Neural progenitor cell (in vitro differentiated cells): ENCODE measurements at regions not wholly inside any gene's neighbourhood (a gene's known extent, or its start where the extent isn't known, plus 50 kb on each side); places are given as distances from the start of the nearest gene placed in this dataset.

Source experiments
- DNase-seq: peaks from one replicate; pipeline ENCODE4 v3.0.0-alpha.2; 2016; ENCODE audit warnings: low spot score
- H2AFZ ChIP-seq: fragments of 200-600 bp; sonication (generic); replicated peaks from 2 replicates; pipeline ENCODE4 v1.6.1; 2016; ENCODE audit warnings: antibody characterized with exemption
- H3F3A ChIP-seq: fragments of 200-600 bp; sonication (generic); 2 replicates; pipeline ENCODE4 v1.6.1; 2016; ENCODE audit warnings: antibody characterized with exemption, low read depth
- H3K27ac ChIP-seq: fragments of 200-600 bp; sonication (generic); 2 replicates; pipeline ENCODE4 v1.5.1; 2016; ENCODE audit warnings: mild to moderate bottlenecking
- H3K27me3 ChIP-seq: fragments of 200-600 bp; sonication (generic); 2 replicates; pipeline ENCODE4 v1.6.1; 2016; ENCODE audit warnings: mild to moderate bottlenecking, moderate library complexity
- H3K36me3 ChIP-seq: fragments of 200-600 bp; sonication (generic); 2 replicates; pipeline ENCODE4 v1.5.1; 2016
- H3K4me1 ChIP-seq: fragments of 200-600 bp; sonication (generic); 2 replicates; pipeline ENCODE4 v1.6.1; 2016; ENCODE audit warnings: mixed run types
- H3K4me2 ChIP-seq: fragments of 200-600 bp; sonication (generic); 2 replicates; pipeline ENCODE4 v1.6.1; 2016
- H3K4me3 ChIP-seq: fragments of 200-600 bp; sonication (generic); 2 replicates; pipeline ENCODE4 v1.5.1; 2016
- H3K79me2 ChIP-seq: fragments of 200-600 bp; sonication (generic); 2 replicates; pipeline ENCODE4 v1.6.1; 2016; ENCODE audit warnings: low read depth
- H3K9ac ChIP-seq: fragments of 200-600 bp; sonication (generic); 2 replicates; pipeline ENCODE4 v1.6.1; 2016
- H3K9me3 ChIP-seq: fragments of 200-600 bp; sonication (generic); 2 replicates; pipeline ENCODE4 v1.5.1; 2016; ENCODE audit warnings: low read depth
- H4K20me1 ChIP-seq: fragments of 200-600 bp; sonication (generic); 2 replicates; pipeline ENCODE4 v1.6.1; 2016; ENCODE audit warnings: low read depth
- H3K27ac Mint-ChIP-seq: 3 replicates; pipeline ENCODE4 v1.8.0; 2021; ENCODE audit warnings: mixed read lengths
- H3K27me3 Mint-ChIP-seq: 2 replicates; pipeline ENCODE4 v1.8.0; 2022; ENCODE audit warnings: low read depth, mild to moderate bottlenecking, inconsistent platforms, moderate library complexity, mixed read lengths; ENCODE audit not compliant: insufficient read depth
- H3K36me3 Mint-ChIP-seq: 3 replicates; pipeline ENCODE4 v1.8.0; 2021; ENCODE audit warnings: mixed read lengths
- H3K4me1 Mint-ChIP-seq: 3 replicates; pipeline ENCODE4 v1.8.0; 2021; ENCODE audit warnings: mixed read lengths
- H3K4me3 Mint-ChIP-seq: 3 replicates; pipeline ENCODE4 v1.8.0; 2021; ENCODE audit warnings: mild to moderate bottlenecking, moderate library complexity, mixed read lengths
- H3K9me3 Mint-ChIP-seq: 3 replicates; pipeline ENCODE4 v1.8.0; 2020; ENCODE audit warnings: mixed read lengths
- CTCF ChIP-seq: fragments of 200-600 bp; sonication (generic); IDR thresholded peaks from 2 replicates; pipeline ENCODE4 v1.5.1; 2017; ENCODE audit warnings: antibody characterized with exemption, mild to moderate bottlenecking
- EZH2 ChIP-seq: fragments of 200-600 bp; sonication (generic); IDR thresholded peaks from 2 replicates; pipeline ENCODE4 v1.6.1; 2017; ENCODE audit warnings: antibody characterized with exemption, mild to moderate bottlenecking, moderate library complexity
- EZH2phosphoT487 ChIP-seq: fragments of 200-600 bp; sonication (generic); IDR thresholded peaks from 2 replicates; pipeline ENCODE4 v1.6.1; 2017; ENCODE audit warnings: antibody characterized with exemption

GRCh38 chr1:238005116-238005515 lies 114.4 kb upstream of the ZP4 start:
- peaks cover 3% of the 10 kb centered on the region for H3K9me3 ChIP-seq
- peaks cover 2% of the 10 kb centered on the region for H3K9me3 Mint-ChIP-seq

GRCh38 chr1:238001818-238002217 lies 111.1 kb upstream of the ZP4 start:
- Histone ChIP-seq H4K20me1 (no peaks in the 10 kb centered on the region), H3K9me3 (peaks cover 3% of the 10 kb centered on the region), H3K4me2 (no peak overlapping the region), H3K4me3 (no peak overlapping the region), H3K27me3 (no peaks in the 10 kb centered on the region), H3K4me1 (peaks cover 4% of the 10 kb centered on the region), H2AFZ (peak overlapping the region; percentile 5), H3K27ac (no peak overlapping the region), H3K79me2 (no peaks in the 10 kb centered on the region), H3F3A (no peaks in the 10 kb centered on the region), H3K9ac (no peak overlapping the region), H3K36me3 (no peaks in the 10 kb centered on the region)
- DNase-seq, result no peak
- H3K4me1 Mint-ChIP-seq, result no peaks in the 10 kb centered on the region
- H3K27me3 Mint-ChIP-seq, result no peaks in the 10 kb centered on the region
- peaks cover 2% of the 10 kb centered on the region for H3K9me3 Mint-ChIP-seq
- TF ChIP-seq EZH2 (no peak), CTCF (no peak), EZH2phosphoT487 (no peak)
- H3K4me3 Mint-ChIP-seq, result no peak overlapping the region
- H3K27ac Mint-ChIP-seq, result no peak overlapping the region
- H3K36me3 Mint-ChIP-seq, result no peaks in the 10 kb centered on the region

More at GRCh38 chr1:238005116-238005515, 114.4 kb upstream of the ZP4 start:
- Histone ChIP-seq H3K79me2 (no peaks in the 10 kb centered on the region), H2AFZ (no peak overlapping the region), H3K4me1 (no peaks in the 10 kb centered on the region), H3K36me3 (no peaks in the 10 kb centered on the region), H3K9ac (no peak overlapping the region), H4K20me1 (no peaks in the 10 kb centered on the region), H3K4me3 (no peak overlapping the region), H3K27me3 (no peaks in the 10 kb centered on the region), H3K4me2 (no peak overlapping the region), H3K27ac (no peak overlapping the region), H3F3A (no peaks in the 10 kb centered on the region)
- Mint-ChIP-seq H3K36me3 (no peaks in the 10 kb centered on the region), H3K27me3 (no peaks in the 10 kb centered on the region), H3K4me1 (no peaks in the 10 kb centered on the region), H3K4me3 (no peak overlapping the region), H3K27ac (no peak overlapping the region)
- no peak for DNase-seq
- TF ChIP-seq EZH2, result no peak
- TF ChIP-seq CTCF, result no peak
- no peak for TF ChIP-seq EZH2phosphoT487

- H3K27ac Mint-ChIP-seq, result no peak overlapping the region
- H3K27me3 Mint-ChIP-seq, result no peaks in the 10 kb centered on the region
- H3K36me3 Mint-ChIP-seq, result no peaks in the 10 kb centered on the region
These were observed 108.8 kb upstream of the ZP4 start for GRCh38 chr1:237999426-238000052.

More at GRCh38 chr1:237999426-238000052, 108.8 kb upstream of the ZP4 start:
- Mint-ChIP-seq H3K4me1 (no peaks in the 10 kb centered on the region), H3K9me3 (peaks cover 2% of the 10 kb centered on the region), H3K4me3 (no peak overlapping the region)
- H3K4me3 ChIP-seq, result no peak overlapping the region
- no peak overlapping the region for H3K9ac ChIP-seq
- no peaks in the 10 kb centered on the region for H3K79me2 ChIP-seq
- H2AFZ ChIP-seq, result no peak overlapping the region
- no peak overlapping the region for H3K27ac ChIP-seq
- no peak overlapping the region for H3K4me2 ChIP-seq
- H3K9me3 ChIP-seq, result peaks cover 3% of the 10 kb centered on the region
- H3K4me1 ChIP-seq, result peaks cover 4% of the 10 kb centered on the region
- H3K27me3 ChIP-seq, result no peaks in the 10 kb centered on the region
- no peak for DNase-seq
- no peaks in the 10 kb centered on the region for H4K20me1 ChIP-seq
- H3K36me3 ChIP-seq, result no peaks in the 10 kb centered on the region
- no peaks in the 10 kb centered on the region for H3F3A ChIP-seq
- no peak for TF ChIP-seq EZH2phosphoT487
- TF ChIP-seq CTCF, result no peak
- TF ChIP-seq EZH2, result no peak
